Loucy (cell line): ENCODE measurements at regions not wholly inside any gene's neighbourhood (a gene's known extent, or its start where the extent isn't known, plus 50 kb on each side); places are given as distances from the start of the nearest gene placed in this dataset.

Experiments used
- H2AFZ ChIP-seq: fragments of 200-600 bp; sonication (generic); 2 replicates; pipeline ENCODE4 v1.6.0; 2016; ENCODE audit warnings: antibody characterized with exemption, mild to moderate bottlenecking, low read length, moderate library complexity
- H3F3A ChIP-seq: fragments of 200-600 bp; 2 replicates; pipeline ENCODE4 v1.6.0; 2016; ENCODE audit warnings: antibody characterized with exemption, low read depth, mild to moderate bottlenecking
- H3K27me3 ChIP-seq: fragments of 200-600 bp; sonication (generic); 2 replicates; pipeline ENCODE4 v1.6.1; 2014; ENCODE audit warnings: low read length, mild to moderate bottlenecking; ENCODE audit not compliant: insufficient read depth, poor library complexity, severe bottlenecking
- H3K36me3 ChIP-seq: fragments of 200-600 bp; sonication (generic); 2 replicates; pipeline ENCODE4 v1.6.1; 2016; ENCODE audit warnings: low read length; ENCODE audit not compliant: insufficient read depth
- H3K4me1 ChIP-seq: fragments of 200-600 bp; sonication (generic); 2 replicates; pipeline ENCODE4 v1.5.1; 2014; ENCODE audit warnings: low read length, mild to moderate bottlenecking; ENCODE audit not compliant: insufficient read depth, poor library complexity, severe bottlenecking
- H3K4me2 ChIP-seq: fragments of 200-600 bp; sonication (generic); 2 replicates; pipeline ENCODE4 v1.6.0; 2014; ENCODE audit warnings: antibody characterized with exemption, low read length, low read depth, mild to moderate bottlenecking; ENCODE audit not compliant: poor library complexity, severe bottlenecking
- H3K4me3 ChIP-seq: fragments of 200-600 bp; sonication (generic); 2 replicates; pipeline ENCODE4 v1.5.1; 2014; ENCODE audit warnings: low read length, mild to moderate bottlenecking, mixed read lengths; ENCODE audit not compliant: poor library complexity, severe bottlenecking
- H3K79me2 ChIP-seq: fragments of 200-600 bp; sonication (generic); 2 replicates; pipeline ENCODE4 v1.6.1; 2014; ENCODE audit warnings: low read length; ENCODE audit not compliant: insufficient read depth
- H3K9ac ChIP-seq: fragments of 200-600 bp; sonication (generic); 2 replicates; pipeline ENCODE4 v1.6.0; 2014; ENCODE audit warnings: mild to moderate bottlenecking, low read depth, low read length, moderate library complexity; ENCODE audit not compliant: poor library complexity, severe bottlenecking
- H3K9me2 ChIP-seq: fragments of 200-600 bp; sonication (generic); replicated peaks from 2 replicates; pipeline ENCODE4 v1.6.1; 2016; ENCODE audit warnings: low read depth, low read length, mixed read lengths
- H3K9me3 ChIP-seq: fragments of 200-600 bp; sonication (generic); 2 replicates; pipeline ENCODE4 v1.6.1; 2014; ENCODE audit warnings: mild to moderate bottlenecking, antibody characterized with exemption, low read length, low read depth; ENCODE audit not compliant: insufficient read depth
- H4K20me1 ChIP-seq: fragments of 200-600 bp; sonication (generic); 2 replicates; pipeline ENCODE4 v1.6.0; 2014; ENCODE audit warnings: antibody characterized with exemption, low read length, mild to moderate bottlenecking; ENCODE audit not compliant: insufficient read depth, poor library complexity, severe bottlenecking
- EZH2phosphoT487 ChIP-seq: fragments of 200-600 bp; IDR thresholded peaks from 2 replicates; pipeline ENCODE4 v1.6.1; 2018; ENCODE audit warnings: antibody characterized with exemption, mild to moderate bottlenecking, moderate library complexity, borderline replicate concordance
- TF ChIP-seq, protein P1 (sequence below): fragments of 200-600 bp; sonication (generic); conservative IDR thresholded peaks from 2 replicates; pipeline ENCODE4 v1.5.1; 2014; ENCODE audit warnings: mild to moderate bottlenecking, antibody characterized with exemption, low read length

DNA sequence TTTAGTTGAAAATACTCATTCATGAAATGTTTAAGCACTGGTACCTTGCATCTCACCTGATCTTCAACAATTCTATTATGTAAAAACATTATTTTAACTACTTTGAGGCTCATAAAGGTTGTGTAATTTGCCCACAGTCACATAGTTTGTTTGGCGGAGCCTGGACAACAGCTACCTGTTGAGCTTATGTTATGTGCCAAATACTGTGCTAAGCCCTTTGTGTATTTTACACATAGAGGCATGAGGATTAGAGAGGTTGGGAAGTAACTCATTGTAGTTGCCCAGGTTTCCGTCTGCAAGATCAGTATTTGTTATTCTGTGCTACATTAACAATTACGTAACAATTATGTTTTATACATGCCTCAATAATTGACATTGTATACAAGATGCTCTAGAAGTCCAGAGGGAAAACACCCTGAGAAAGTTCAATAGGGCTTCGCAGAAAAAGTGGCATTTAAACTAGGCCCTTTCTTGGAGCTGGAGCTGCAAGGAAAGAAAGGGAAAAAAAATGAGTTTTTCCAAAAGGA lies 80.4 kb downstream of the BOLA3 start:
- H3F3A ChIP-seq = no peaks in the 10 kb centered on the region
- H3K36me3 ChIP-seq = peaks cover 22% of the 10 kb centered on the region; the same call in 1 of the 2 replicates
- H3K4me1 ChIP-seq = peaks cover 5% of the 10 kb centered on the region
- TF ChIP-seq, protein P1, sequence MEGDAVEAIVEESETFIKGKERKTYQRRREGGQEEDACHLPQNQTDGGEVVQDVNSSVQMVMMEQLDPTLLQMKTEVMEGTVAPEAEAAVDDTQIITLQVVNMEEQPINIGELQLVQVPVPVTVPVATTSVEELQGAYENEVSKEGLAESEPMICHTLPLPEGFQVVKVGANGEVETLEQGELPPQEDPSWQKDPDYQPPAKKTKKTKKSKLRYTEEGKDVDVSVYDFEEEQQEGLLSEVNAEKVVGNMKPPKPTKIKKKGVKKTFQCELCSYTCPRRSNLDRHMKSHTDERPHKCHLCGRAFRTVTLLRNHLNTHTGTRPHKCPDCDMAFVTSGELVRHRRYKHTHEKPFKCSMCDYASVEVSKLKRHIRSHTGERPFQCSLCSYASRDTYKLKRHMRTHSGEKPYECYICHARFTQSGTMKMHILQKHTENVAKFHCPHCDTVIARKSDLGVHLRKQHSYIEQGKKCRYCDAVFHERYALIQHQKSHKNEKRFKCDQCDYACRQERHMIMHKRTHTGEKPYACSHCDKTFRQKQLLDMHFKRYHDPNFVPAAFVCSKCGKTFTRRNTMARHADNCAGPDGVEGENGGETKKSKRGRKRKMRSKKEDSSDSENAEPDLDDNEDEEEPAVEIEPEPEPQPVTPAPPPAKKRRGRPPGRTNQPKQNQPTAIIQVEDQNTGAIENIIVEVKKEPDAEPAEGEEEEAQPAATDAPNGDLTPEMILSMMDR = no peak
- TF ChIP-seq EZH2phosphoT487 = no peak
- no peaks in the 10 kb centered on the region for H3K27me3 ChIP-seq
- no peak overlapping the region for H3K9ac ChIP-seq
- no peak overlapping the region for H2AFZ ChIP-seq
- peaks cover 12% of the 10 kb centered on the region for H4K20me1 ChIP-seq
- H3K9me2 ChIP-seq = no peaks in the 10 kb centered on the region
- no peak overlapping the region for H3K4me3 ChIP-seq
- peaks cover 88% of the 10 kb centered on the region for H3K79me2 ChIP-seq
- 0 out of 2 replicates have a peak, but pooled peaks cover 2% of the 10 kb centered on the region for H3K9me3 ChIP-seq
- H3K4me2 ChIP-seq = no peak overlapping the region

DNA sequence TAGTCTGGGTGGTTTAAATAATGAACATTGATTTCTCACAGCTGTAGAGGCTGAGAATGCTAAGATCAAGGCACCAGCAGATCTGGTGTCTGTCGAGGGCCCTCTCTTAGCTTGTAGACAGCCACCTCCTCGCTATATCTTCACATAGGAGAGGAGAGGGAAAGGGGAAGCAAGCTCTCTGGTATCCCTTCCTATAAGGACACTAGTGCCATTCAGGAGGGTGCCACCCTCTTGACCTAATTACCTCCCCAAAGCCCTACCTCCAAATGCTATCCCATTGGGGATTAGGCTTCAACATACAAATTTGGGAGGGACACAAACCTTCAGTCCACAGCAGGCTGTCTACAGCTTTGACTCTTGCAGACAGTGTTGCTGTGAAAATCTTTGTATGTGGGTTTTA lies 76.7 kb downstream of the BOLA3 start:
- no peak overlapping the region for H3K4me3 ChIP-seq
- H3K9me3 ChIP-seq = 0 out of 2 replicates have a peak, but pooled peaks cover 2% of the 10 kb centered on the region
- H3K9ac ChIP-seq = no peak overlapping the region
- H3K4me2 ChIP-seq = no peak overlapping the region
- peaks cover 49% of the 10 kb centered on the region for H3K36me3 ChIP-seq
- no peak overlapping the region for H2AFZ ChIP-seq
- H3K4me1 ChIP-seq = peaks cover 18% of the 10 kb centered on the region
- peaks cover 83% of the 10 kb centered on the region for H3K79me2 ChIP-seq
- H3F3A ChIP-seq = no peaks in the 10 kb centered on the region
- peaks cover 24% of the 10 kb centered on the region for H4K20me1 ChIP-seq
- no peaks in the 10 kb centered on the region for H3K9me2 ChIP-seq
- H3K27me3 ChIP-seq = no peaks in the 10 kb centered on the region
- TF ChIP-seq, protein P1 = no peak
- TF ChIP-seq EZH2phosphoT487 = no peak

DNA sequence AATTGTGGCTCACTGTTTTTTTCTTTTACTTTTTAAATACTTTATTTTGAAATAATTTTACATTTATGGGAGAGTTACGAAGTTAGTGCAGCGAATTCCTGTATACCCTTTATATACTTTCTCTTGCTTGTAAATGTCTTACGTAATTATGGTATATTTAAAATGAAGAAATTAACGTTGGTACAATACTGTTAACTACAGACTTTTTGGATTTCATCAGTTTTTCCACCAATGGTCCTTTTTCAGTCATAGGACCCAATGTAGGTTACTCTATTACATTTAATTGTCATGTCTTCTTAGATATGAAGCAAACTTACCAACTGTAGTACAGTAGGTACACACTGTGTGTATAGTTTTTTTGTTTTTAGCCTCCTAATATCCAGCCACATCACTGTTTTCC lies 76.3 kb downstream of the BOLA3 start:
- H3K9me2 ChIP-seq = no peaks in the 10 kb centered on the region
- no peak for TF ChIP-seq EZH2phosphoT487
- TF ChIP-seq, protein P1 = no peak
- H3K27me3 ChIP-seq = no peaks in the 10 kb centered on the region
- H4K20me1 ChIP-seq = peaks cover 24% of the 10 kb centered on the region
- no peak overlapping the region for H3K4me3 ChIP-seq
- no peak overlapping the region for H3K9ac ChIP-seq
- H3F3A ChIP-seq = no peaks in the 10 kb centered on the region
- peaks cover 18% of the 10 kb centered on the region for H3K4me1 ChIP-seq
- 0 out of 2 replicates have a peak, but pooled peaks cover 2% of the 10 kb centered on the region for H3K9me3 ChIP-seq
- H3K79me2 ChIP-seq = peaks cover 81% of the 10 kb centered on the region
- H3K4me2 ChIP-seq = no peak overlapping the region
- peaks cover 52% of the 10 kb centered on the region for H3K36me3 ChIP-seq
- no peak overlapping the region for H2AFZ ChIP-seq
